ENCODE measurements at regions not wholly inside any gene's neighbourhood (a gene's known extent, or its start where the extent isn't known, plus 50 kb on each side); places are given as distances from the start of the nearest gene placed in this dataset.

- DNase-seq: no peak
- Mint-ChIP-seq H3K9me3 (ENCODE audit: unreplicated experiment) (no peaks in the 10 kb centered on the region), H3K27ac (ENCODE audit: unreplicated experiment) (no peak overlapping the region), H3K27me3 (ENCODE audit: unreplicated experiment) (no peaks in the 10 kb centered on the region), H3K36me3 (ENCODE audit: unreplicated experiment) (peaks cover 3% of the 10 kb centered on the region), H3K4me3 (ENCODE audit: unreplicated experiment) (no peak overlapping the region), H3K4me1 (ENCODE audit: low read depth, unreplicated experiment) (no peaks in the 10 kb centered on the region)
- no peak for TF ChIP-seq CTCF (IDR thresholded peaks at IDR 0.05; ENCODE audit: partially characterized antibody, unreplicated experiment)
Observed at GRCh38 chr3:107216229-107216628, 161.0 kb upstream of the CCDC54 start.

- Mint-ChIP-seq H3K9me3 (ENCODE audit: unreplicated experiment) (no peaks in the 10 kb centered on the region), H3K27ac (ENCODE audit: unreplicated experiment) (no peak overlapping the region), H3K27me3 (ENCODE audit: unreplicated experiment) (no peaks in the 10 kb centered on the region)
Observed at GRCh38 chr3:107216711-107217110, 160.5 kb upstream of the CCDC54 start.

GRCh38 chr3:107217172-107217571 lies 160.1 kb upstream of the CCDC54 start:
- no peak overlapping the region for H3K4me3 Mint-ChIP-seq (ENCODE audit: unreplicated experiment)
- H3K27ac Mint-ChIP-seq (ENCODE audit: unreplicated experiment): no peak overlapping the region
- H3K4me1 Mint-ChIP-seq (ENCODE audit: low read depth, unreplicated experiment): no peaks in the 10 kb centered on the region
- TF ChIP-seq CTCF (IDR thresholded peaks at IDR 0.05; ENCODE audit: partially characterized antibody, unreplicated experiment): no peak
- H3K9me3 Mint-ChIP-seq (ENCODE audit: unreplicated experiment): no peaks in the 10 kb centered on the region
- peaks cover 3% of the 10 kb centered on the region for H3K36me3 Mint-ChIP-seq (ENCODE audit: unreplicated experiment)
- DNase-seq: no peak
- H3K27me3 Mint-ChIP-seq (ENCODE audit: unreplicated experiment): no peaks in the 10 kb centered on the region

More at GRCh38 chr3:107216711-107217110, 160.5 kb upstream of the CCDC54 start:
- peaks cover 3% of the 10 kb centered on the region for H3K36me3 Mint-ChIP-seq (ENCODE audit: unreplicated experiment)
- DNase-seq: no peak
- H3K4me1 Mint-ChIP-seq (ENCODE audit: low read depth, unreplicated experiment): no peaks in the 10 kb centered on the region
- no peak overlapping the region for H3K4me3 Mint-ChIP-seq (ENCODE audit: unreplicated experiment)
- TF ChIP-seq CTCF (IDR thresholded peaks at IDR 0.05; ENCODE audit: partially characterized antibody, unreplicated experiment): no peak

GRCh38 chr3:107218864-107219269 lies 158.4 kb upstream of the CCDC54 start:
- Mint-ChIP-seq H3K36me3 (ENCODE audit: unreplicated experiment) (peaks cover 3% of the 10 kb centered on the region), H3K4me3 (ENCODE audit: unreplicated experiment) (no peak overlapping the region), H3K9me3 (ENCODE audit: unreplicated experiment) (no peaks in the 10 kb centered on the region), H3K27ac (ENCODE audit: unreplicated experiment) (no peak overlapping the region), H3K4me1 (ENCODE audit: low read depth, unreplicated experiment) (no peaks in the 10 kb centered on the region), H3K27me3 (ENCODE audit: unreplicated experiment) (no peaks in the 10 kb centered on the region)
- no peak for TF ChIP-seq CTCF (IDR thresholded peaks at IDR 0.05; ENCODE audit: partially characterized antibody, unreplicated experiment)
- no peak for DNase-seq

GRCh38 chr3:107220538-107220937 lies 156.7 kb upstream of the CCDC54 start:
- Mint-ChIP-seq H3K4me1 (ENCODE audit: low read depth, unreplicated experiment) (no peaks in the 10 kb centered on the region), H3K27ac (ENCODE audit: unreplicated experiment) (no peak overlapping the region), H3K36me3 (ENCODE audit: unreplicated experiment) (no peaks in the 10 kb centered on the region), H3K9me3 (ENCODE audit: unreplicated experiment) (no peaks in the 10 kb centered on the region), H3K4me3 (ENCODE audit: unreplicated experiment) (no peak overlapping the region), H3K27me3 (ENCODE audit: unreplicated experiment) (no peaks in the 10 kb centered on the region)
- no peak for TF ChIP-seq CTCF (IDR thresholded peaks at IDR 0.05; ENCODE audit: partially characterized antibody, unreplicated experiment)
- no peak for DNase-seq

Data from glutamatergic neuron (in vitro differentiated cells).